H1 (cell line): ENCODE measurements at regions not wholly inside any gene's neighbourhood (a gene's known extent, or its start where the extent isn't known, plus 50 kb on each side); places are given as distances from the start of the nearest gene placed in this dataset.

Source experiments
- ATF3 ChIP-seq: IDR thresholded peaks from 2 replicates; pipeline ENCODE4 v1.6.1; 2011; ENCODE audit warnings: low read depth, mild to moderate bottlenecking, low read length; ENCODE audit not compliant: insufficient read depth

GRCh38 chr18:42392416-42392815, 437.4 kb downstream of the PIK3C3 start (continued):
- no peak for TF ChIP-seq ATF3
